HG02884 (cell line): ENCODE measurements at regions not wholly inside any gene's neighbourhood (a gene's known extent, or its start where the extent isn't known, plus 50 kb on each side); places are given as distances from the start of the nearest gene placed in this dataset.
"Not testable (repeated sequence)": the region's sequence is repeated elsewhere in the genome, so short reads cannot be mapped to it uniquely, and the experiment has no call there.

Experiments
- ATAC-seq: cut with Tn5 transposase; IDR thresholded peaks from one replicate; pipeline ENCODE4 v1.9.1; 2021; ENCODE audit warnings: mild to moderate bottlenecking, moderate library complexity; ENCODE audit not compliant: unreplicated experiment

DNA sequence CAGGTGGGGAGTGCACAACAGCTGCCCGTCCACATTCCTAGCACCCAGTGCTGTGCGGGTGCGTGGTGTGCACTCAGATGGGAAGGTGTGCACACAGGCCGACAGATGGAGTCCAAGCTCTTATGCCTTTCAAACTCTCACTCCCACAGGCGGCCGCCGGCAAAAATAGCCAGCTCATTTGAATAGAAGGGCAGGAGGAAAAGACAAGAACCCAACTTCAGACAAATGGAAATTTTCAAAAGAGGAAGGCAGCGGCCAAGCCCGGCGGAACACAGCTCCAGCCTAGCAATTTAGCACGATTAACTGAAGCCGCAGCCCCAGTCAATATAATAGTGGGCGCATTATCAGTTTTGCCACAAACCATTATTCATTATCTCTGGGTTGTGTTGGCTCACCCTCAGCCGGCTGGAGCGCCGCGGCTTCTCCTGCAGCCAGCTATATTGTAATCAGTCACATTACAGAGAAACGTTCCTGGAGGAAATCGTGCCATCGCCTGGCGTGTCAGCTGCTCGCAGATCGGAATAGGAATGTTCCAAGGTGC is 103.9 kb upstream of the SEC14L1 start:
- no peak for ATAC-seq

DNA sequence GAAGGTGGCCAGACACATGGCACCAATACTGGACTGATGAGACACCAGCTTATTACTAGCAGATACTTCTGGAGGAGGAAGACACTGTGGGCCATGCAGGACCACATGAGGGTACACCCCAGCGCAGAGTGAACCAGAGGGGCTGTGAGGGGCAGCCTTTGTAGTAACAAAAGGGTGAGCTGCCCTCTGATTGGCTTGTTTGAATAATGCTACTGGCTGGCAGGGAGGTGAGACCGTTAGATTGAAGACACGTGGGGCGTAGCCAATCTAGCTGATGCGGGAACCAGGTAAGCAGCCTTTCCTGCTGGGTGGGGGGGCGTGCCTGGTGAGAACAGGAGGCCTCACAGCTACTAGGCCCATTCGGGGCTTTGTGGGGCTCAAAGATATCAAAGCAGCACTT is 102.8 kb upstream of the SEC14L1 start:
- no peak for ATAC-seq

DNA sequence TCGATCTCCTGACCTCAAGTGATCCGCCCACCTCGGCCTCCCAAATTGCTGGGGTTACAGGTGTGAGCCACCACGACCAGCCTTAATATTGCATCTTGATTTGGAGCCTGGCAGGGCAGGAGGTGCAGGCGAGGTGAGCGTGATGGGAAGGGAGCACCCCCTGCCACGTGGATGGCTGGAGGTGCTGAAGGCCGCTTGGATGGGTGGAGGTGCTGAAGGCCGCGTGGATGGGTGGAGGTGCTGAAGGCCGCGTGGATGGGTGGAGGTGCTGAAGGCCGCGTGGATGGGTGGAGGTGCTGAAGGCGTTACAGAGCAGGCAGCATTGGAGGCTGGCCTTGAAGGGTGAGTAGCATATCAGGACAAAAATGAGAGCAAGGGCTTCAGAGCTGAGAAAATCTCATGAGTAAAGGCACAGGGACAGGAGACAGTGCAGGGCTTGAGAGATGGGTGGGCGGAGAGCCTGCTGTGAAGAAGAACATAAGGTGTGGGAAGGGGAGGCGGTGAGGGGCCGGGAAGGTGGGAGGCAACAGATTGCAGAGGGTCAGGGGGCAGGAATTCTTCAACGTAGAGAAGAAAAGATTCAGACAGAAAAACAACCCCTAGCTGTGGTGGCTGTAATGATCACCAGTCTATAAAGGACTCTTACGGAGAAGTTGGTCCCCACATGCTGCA is 101.7 kb upstream of the SEC14L1 start:
- ATAC-seq = no peak

DNA sequence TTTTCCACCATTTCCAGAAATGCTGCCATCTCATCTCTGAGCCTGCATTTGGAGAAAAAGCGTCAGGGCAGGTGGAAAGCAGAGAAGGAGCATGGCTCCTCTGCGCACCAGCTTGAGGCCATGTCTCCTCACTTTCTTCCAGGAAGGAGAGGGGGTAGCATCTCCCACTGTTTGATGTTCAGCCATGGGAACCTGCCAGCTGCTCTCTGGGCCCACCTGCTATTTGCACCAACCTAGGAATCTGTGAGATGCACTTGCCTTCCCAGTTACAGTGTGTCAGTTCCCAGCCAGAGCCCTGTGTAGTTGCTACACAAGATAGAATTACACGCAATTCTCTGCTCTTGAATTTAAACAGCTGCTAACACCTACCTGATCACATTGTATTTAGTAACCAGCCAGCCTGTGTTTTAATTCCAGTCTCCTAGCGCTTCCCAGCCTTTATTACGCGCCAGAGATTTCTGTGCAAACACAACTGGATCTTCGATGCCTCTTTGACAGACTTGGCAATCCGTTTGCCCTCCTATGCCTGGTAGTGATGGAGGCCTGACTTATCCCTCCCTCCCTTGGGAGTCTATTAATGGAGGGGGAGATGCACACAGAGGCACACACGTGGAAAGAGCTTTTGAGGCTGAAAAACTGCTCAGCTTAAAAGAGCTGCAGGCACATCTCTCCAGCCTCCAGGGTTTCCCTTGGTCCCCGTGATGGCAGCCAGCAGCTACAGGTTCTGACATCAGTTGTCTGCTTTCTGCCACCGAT is 98.1 kb upstream of the SEC14L1 start:
- no peak for ATAC-seq

DNA sequence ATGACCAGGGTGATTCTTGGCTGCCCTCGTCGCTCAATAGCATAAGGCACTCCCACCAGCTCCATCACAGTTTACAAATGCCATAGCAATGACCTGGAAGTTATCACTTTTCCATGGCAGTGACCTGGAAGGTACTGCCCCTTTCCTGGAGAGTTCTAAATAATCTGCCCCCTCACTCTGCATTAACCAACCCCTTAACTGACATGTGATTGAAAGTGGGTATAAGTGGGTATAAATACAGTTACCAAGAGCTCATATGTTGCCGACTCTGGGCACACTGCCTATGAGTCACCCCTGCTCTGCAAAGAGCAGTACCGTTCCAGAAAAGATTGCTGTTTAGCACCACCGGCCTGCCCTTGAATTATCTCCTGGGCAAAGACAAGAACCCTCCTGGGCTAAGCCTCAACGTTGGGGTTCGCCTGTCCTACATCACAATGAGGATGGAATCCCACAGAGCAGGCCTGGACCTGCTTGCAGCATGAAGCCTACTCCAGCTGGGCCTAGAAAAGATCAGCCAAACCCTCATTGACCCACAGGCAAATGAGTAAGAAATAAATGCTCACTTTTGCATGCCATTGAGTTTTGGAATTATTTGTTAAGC is 95.2 kb upstream of the SEC14L1 start:
- ATAC-seq = no peak

DNA sequence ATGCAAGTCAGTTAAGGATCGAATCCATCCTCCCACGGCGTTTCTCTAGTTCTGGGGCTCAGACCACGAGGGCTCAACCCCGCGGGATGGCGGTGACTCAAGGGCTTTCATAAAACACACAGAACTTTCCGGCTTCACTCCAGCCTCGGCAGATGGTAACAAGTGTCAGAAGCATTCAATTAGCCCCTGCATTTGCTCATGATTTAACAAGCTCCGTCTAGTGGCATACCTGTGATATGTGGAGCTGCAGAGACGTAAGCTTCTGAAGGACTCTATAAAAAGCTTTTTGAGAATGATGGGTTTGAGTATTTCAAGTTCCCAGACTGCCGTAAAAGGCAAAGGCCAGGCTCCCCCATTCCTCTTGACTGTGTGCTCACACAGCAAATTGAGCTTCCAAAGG is 91.3 kb upstream of the SEC14L1 start:
- ATAC-seq = no peak

DNA sequence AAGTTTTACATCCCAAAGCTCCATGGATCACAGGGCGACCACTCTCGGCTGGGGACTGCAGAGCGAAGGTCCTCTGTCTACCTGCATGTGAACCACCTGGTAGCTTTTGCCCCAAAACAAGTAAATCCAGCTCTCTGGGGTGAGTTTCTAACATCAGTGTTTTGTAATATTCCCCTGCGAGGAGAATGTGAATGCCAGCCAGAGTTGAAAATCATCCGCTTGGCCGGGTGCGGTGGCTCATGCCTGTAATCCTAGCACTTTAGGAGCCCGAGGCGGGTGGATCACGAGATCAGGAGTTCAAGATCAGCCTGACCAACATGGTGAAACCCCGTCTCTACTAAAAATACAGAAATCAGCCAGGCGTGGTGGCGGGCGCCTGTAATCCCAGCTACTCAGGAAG is 89.9 kb upstream of the SEC14L1 start:
- not testable (repeated sequence) for ATAC-seq

DNA sequence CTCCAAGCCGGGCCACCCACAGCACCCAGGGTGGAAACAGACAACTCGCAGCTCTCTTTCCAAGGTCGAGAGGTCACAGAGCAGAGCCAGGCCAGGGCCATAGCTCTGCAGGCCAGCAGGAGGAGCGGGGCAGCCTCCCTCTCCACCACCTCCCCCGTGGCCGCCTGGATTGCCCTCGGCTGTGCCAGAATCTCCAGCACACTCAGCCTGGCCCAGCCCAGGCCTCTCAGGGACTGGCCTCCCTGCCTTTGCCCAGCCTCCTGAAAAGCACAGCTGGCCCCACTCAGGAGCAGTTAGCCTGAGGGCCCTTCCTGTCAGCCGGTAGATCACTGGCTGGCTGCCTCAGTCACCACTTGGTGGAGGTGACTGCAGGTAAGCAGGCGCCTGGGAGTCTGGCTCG is 85.8 kb upstream of the SEC14L1 start:
- no peak for ATAC-seq

DNA sequence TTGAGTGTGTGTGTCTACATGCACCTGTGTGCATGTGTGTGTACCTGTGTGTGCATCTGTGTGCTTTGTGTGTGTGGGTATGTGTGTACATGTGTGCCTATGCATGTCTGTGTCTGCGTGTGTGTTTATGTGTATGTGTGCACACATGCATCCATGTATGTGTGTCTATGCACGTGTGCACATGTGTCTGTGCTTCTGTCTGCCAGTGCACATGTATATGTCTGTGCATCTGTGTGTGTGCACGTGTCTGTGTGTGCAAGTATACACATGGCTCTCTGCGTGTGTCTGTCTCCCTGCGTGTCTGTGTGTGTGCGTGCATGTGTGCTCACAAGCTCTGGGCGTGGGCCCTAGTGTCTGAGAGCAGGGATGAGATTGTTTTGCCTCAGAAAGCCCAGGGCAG is 85.3 kb upstream of the SEC14L1 start:
- no peak for ATAC-seq

DNA sequence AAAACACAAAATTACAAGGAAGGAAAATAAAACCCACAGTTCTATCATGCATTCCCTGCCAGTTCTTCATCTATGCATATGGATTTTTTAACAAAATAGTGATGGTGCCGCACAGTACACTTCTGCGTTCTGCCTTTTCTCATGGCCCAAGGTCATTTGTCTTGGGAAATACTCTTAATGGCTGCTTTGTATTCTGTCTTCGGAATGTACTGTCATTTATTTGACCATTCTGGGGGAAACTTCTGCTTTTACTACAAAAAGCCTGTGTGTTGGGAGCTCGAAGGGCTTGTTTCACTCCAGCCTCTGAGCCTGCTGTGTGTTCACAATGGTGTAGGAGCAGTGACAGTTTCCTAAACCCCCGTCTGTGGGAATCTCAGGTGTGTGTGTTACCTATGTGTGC is 82.8 kb upstream of the SEC14L1 start:
- ATAC-seq = no peak

DNA sequence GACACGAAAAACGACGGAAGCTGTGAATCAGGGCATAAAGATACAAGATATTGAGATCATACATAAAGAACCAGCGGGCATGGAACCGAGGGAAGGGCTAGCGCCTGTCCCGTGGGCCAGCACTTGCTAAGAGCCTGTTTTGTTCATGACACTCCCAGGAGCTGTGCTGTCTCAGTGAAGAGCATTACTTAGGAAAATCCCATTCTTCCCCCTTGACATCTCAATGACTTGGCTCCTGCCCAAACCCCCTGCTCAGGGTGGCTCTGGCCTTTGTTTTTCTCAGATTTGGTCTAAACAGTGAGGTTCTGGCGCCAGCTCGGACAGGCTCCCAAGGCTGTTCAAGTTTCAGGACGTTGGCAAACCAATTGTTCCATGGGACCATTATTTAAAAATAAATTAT is 79.1 kb upstream of the SEC14L1 start:
- ATAC-seq = no peak

DNA sequence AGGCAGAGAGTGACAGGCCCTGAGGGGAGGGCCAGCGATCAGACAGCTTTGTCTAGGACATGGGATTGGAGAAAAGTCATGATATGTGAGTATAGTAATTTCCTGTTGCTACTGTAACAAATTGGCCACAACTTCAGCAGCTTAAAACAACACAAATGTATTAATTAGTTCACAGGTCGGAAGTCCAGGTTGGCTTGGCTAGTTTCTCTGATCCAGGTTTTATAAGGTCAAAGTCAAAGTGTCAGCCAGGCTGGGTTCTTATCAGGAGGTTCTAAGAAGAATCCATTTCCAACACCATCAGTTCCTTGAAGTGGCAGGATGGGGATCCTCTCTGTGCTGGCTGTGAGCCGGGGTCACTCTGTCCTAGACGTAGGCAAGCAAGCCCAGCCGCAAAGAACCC is 76.2 kb upstream of the SEC14L1 start:
- ATAC-seq = no peak

DNA sequence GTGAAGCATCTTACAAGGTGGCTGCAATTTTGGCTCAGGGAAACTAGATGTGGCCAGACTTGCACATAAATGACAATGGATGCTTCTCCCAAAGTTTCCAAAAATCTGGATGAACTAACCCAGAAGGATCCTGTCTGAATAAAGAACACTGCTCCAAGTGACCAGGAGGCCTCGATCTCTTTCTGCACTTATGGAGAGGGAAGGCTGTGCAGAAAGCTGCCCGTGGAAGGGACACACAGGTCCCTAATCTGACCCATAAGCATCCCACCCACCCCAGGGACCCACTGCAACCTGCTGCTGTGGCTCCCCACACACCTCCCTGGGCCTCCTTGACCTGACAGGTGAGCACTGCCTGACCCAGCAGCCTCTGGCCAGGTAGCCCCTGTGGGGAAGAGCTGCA is 74.6 kb upstream of the SEC14L1 start:
- ATAC-seq = no peak

DNA sequence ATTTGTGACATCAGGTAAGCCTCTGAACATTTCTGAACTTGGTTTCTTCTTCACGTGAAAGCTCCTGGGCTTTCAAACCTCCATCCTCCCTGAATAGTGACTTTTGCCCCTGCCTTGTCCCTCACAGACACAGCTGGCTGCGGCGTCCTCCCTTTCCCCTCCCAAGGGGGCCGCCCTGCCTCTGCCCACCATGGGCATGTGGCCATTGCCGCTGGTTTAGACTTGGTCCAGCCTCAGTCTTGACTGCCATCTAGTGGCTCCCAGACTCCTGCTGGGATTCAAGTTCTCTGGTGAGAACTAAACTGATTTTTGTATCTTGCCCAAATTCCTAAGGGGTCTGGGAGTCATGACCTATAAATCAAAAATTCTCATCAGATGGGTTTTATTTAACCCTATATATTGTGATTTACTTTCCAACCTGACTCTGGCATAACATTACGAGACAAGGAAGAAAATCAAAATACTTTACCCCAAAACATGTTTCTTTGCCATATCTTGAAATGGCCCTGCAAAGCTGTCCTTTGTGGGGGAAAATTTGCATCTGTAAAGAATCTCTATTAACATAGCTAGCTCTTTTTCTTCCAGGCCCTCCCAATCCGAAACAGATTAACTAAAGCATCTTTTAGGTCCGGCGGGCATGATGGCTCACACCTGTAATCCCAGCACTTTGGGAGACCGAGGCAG is 73.9 kb upstream of the SEC14L1 start:
- not testable (repeated sequence) for ATAC-seq

DNA sequence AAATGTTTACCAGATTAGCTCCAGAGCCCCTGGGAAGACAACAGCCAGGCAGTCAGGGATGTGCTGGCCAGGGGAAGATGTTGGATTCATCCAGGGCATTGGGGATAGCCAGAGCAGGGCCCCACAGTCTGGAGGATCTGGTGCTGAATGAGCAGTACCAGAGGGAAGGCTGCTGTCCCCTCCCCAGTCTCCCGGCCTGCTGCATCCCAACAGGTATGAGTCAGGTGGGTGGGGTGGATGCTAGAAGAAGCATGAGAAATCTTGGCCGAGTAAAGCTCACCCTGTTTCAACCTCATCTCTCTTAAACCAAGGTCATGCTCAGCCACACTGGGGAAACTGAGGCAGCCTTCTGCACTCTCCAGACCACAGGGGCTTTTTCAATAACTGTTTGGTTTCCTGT is 71.9 kb upstream of the SEC14L1 start:
- no peak for ATAC-seq

DNA sequence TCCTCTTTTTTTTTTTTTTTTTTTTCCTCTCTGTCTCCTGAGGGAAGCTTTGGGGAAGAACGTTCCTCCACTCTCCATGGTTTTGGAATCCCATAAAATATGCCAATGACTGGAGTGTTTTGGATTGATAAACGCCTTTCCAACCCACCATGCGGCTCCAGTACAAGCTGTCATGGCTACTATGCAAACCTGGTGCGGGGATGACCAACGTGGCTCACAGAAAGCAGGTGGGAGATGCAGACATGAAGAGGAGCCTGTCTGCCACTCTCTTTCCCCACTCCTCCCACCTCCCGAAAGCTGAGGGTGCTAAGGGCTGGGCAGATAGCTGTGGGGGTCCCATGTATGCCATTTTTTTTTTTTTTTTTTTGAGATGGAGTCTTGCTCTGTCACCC is 69.9 kb upstream of the SEC14L1 start:
- no peak for ATAC-seq

DNA sequence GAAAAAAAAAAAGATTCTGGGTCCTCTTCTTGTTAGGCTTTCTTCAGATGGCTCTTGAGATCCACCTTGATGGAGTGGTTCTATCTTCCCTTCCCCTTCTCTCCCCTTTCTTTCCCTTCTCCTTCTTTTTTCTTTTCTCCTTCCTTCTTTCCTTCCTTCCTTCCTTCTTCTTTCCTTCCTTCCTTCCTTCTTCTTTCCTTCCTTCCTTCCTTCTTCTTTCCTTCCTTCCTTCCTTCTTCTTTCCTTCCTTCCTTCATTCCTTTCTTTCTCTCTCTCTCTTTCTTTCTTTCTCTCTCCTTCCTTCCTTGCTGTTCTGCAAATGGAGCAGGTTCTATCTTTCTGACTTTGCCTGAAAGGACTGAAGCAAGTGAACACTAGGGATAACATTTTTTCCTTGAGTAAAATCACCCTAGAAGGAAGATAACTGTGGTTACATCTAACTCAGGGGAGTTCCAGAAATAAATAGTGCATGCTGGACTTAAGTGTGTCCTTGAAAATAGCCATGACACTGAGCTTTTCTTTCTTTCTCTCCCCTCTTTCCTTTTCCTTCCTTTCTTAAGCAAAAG is 68.8 kb upstream of the SEC14L1 start:
- no peak for ATAC-seq

DNA sequence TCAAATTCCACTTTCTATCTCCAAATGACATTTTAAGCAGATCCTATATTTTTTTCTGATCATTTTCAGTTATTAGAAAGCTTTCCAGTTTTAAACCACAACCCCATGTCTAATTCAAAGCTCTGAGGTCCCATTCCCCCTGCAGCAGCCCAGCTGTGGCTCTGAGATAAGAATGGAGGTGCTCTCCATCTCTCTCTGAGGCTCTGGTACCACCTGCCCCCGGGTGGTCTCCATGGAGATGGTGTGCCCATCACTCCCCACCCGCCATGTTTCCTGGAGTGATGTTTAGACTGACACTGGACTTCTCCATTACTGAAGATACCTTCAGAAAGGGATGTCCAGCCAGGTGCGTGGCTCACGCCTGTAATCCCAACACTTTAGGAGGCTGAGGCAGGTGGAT is 68.1 kb upstream of the SEC14L1 start:
- ATAC-seq = no peak

DNA sequence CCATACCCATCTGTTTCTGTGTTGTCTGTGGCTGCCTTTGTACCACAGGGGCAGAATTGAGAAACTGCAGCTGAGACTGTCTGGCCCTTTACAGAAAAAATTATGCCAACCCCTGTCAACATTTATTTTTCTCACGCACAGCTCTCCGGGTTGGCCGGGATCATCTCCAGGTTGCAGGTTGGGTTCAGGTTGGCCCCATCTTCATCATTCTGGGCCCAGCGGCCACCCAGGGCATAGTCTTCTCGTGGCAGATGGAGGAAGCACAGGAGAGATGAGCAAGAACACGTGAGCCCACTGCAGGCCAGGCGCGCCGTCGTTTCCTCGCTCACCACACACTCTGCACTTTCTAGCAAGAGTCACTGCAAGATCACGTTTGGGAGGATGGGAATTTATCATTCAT is 66.1 kb upstream of the SEC14L1 start:
- no peak for ATAC-seq

DNA sequence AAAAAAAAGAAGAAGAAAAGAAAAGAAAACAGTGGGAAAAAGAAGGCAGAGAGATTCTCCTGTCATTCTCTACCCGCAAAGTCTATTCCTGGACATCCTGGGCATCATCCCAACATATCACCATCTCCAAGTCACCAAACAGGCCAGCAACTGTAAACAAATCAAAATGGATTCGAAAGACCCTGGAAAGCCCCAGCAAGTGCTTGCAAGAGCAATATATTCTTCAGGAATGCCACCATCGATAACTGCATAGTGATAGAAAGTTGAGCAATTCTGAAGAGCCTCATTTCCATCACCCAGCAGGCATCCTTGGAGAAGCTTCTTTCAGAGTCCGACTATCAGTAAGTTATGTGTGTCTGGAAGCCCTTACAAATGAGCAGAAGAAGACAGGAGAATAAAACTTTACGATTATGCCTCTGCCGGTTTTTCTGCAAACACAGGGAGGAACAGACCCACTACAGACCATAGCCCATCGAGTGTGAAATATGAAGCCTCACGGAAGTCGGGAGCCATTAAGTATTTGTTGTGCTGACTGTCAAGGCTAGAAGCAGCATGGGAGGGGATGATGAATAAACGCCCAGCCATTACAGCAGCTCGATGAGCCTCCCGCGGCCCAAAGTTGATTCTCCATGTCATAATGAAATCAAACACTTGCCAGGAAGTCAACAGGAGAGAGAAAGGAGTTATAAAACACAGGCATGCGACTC is 64.5 kb upstream of the SEC14L1 start:
- ATAC-seq = no peak

DNA sequence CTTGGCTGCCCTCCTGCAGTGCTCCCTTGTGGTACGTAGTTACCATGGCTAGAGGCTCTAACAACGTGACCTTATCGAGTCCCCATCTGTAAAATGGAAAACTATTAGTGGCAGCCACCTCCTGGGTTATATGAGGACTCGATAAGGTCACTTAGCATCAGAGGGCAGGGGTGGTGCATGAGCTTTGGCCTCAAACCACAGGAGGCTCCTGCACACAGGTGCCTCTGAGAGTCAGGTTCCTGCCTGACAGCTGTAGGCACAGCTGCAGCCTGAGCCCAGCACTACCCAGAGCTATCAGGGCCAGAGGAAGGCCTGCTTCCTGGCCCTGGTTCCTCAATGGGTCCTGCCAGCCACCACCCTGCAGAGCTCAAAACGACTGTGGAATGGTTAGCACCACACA is 57.2 kb upstream of the SEC14L1 start:
- no peak for ATAC-seq
